ENCODE measurements at regions not wholly inside any gene's neighbourhood (a gene's known extent, or its start where the extent isn't known, plus 50 kb on each side); places are given as distances from the start of the nearest gene placed in this dataset.

DNA sequence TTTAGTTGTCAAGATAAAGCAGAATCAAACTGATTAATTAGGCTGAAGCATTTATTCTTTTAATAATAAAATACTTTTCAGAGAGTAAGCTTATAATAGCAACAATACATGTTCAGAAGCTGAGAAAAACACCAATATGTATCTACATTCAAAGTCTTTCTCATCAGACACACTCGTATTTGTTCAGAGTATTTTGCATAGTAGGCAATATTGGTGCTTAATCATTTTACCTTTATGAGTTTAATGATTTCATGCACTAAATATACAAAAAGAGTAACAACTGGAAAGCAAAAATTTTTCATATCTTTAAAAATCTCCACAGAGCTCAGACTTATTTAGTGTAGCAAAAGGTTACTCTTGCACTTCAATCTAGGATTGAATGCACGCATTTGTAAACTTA is 313.9 kb downstream of the ZEB2 start:
- Histone ChIP-seq H3K4me3 (no peak overlapping the region), H3K27ac (no peak overlapping the region), H3K36me3 (peaks cover 0 to 13% (median 6%) of the 10 kb centered on the region in 4 donors), H3K4me1 (no peaks in the 10 kb centered on the region), H3K9me3 (no peaks in the 10 kb centered on the region), H3K27me3 (no peaks in the 10 kb centered on the region)
- intact Hi-C loops (cut with DNase I; ENCODE audit: low total_unique reads): no loop called here
- TF ChIP-seq POLR2A (IDR thresholded peaks at IDR 0.05): no peak
- no peak for TF ChIP-seq EP300 (IDR thresholded peaks at IDR 0.05)
- TF ChIP-seq, protein P1, sequence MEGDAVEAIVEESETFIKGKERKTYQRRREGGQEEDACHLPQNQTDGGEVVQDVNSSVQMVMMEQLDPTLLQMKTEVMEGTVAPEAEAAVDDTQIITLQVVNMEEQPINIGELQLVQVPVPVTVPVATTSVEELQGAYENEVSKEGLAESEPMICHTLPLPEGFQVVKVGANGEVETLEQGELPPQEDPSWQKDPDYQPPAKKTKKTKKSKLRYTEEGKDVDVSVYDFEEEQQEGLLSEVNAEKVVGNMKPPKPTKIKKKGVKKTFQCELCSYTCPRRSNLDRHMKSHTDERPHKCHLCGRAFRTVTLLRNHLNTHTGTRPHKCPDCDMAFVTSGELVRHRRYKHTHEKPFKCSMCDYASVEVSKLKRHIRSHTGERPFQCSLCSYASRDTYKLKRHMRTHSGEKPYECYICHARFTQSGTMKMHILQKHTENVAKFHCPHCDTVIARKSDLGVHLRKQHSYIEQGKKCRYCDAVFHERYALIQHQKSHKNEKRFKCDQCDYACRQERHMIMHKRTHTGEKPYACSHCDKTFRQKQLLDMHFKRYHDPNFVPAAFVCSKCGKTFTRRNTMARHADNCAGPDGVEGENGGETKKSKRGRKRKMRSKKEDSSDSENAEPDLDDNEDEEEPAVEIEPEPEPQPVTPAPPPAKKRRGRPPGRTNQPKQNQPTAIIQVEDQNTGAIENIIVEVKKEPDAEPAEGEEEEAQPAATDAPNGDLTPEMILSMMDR (IDR thresholded peaks at IDR 0.05): no peak
- no peak for TF ChIP-seq POLR2AphosphoS5 (IDR thresholded peaks at IDR 0.05)
- WGBS, 5 donors: 74 to 88% (median 79%) methylated on average over 2 of the region's 2 CpGs
- DNase-seq: no peak

DNA sequence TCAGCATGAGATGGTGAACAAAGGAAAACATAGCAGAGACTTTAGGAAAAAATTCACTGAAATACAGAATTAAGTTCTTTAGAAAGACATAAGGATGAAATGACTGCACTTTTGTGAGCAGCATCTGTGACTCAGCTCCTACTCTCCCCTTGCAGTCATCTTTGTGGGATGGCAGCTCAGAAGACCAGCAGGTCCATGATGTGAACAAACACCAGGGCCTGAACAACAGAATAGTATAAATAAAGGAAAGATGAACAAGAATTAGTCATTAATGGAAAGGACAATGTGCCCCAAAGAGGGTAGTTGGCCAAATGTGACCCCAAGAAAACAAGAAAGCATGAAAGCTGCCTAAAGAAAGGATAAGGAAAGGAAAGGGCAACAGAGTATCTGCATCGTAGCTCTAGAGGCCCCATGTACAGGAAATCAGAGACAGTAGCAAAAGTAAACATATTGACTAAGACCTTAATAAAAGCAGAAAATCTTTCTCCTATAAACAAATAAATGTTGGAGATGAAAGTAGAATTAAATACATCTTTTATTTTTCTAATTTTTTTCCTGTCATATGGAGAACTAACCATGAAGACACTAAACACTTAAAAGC is 318.0 kb downstream of the ZEB2 start:
- Histone ChIP-seq H3K4me3 (no peak overlapping the region), H3K9me3 (no peaks in the 10 kb centered on the region), H3K27ac (no peak overlapping the region), H3K36me3 (no peaks in the 10 kb centered on the region), H3K4me1 (peaks cover 0 to 8% (median 0%) of the 10 kb centered on the region in 4 donors), H3K27me3 (no peaks in the 10 kb centered on the region)
- 36 to 70% (median 65%) methylated on average over 1 of the region's 1 CpG for WGBS, 5 donors
- TF ChIP-seq POLR2A (IDR thresholded peaks at IDR 0.05): no peak
- no peak for TF ChIP-seq EP300 (IDR thresholded peaks at IDR 0.05)
- TF ChIP-seq, protein P1 (IDR thresholded peaks at IDR 0.05): no peak
- no peak for TF ChIP-seq POLR2AphosphoS5 (IDR thresholded peaks at IDR 0.05)
- no peak for DNase-seq
- intact Hi-C loops (cut with DNase I; ENCODE audit: low total_unique reads): no loop called here

DNA sequence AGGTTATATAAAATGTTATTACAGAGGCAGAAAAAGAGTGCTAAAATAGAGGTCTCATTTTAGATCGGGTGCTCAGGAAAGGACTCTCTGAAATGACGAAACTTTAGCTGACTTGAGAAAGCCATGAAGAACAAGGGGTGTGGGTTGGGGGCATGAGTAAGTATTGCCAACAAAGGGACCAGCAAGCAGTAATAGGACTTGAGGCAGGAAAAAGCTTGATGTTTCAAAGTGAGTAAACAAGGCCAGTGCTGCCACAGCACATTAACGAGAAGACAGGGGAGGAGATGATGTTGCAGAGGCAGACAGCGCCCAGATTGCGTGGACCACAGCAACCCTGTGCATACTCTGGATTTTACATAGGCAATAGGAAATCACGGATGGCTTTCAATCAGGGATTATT is 318.8 kb downstream of the ZEB2 start:
- WGBS, 5 donors: 89 to 95% (median 92%) methylated on average over 6 of the region's 6 CpGs
- Histone ChIP-seq H3K4me1 (peaks cover 0 to 8% (median 0%) of the 10 kb centered on the region in 4 donors), H3K36me3 (no peaks in the 10 kb centered on the region), H3K9me3 (no peaks in the 10 kb centered on the region), H3K4me3 (no peak overlapping the region), H3K27me3 (no peaks in the 10 kb centered on the region), H3K27ac (no peak overlapping the region)
- intact Hi-C loops (cut with DNase I; ENCODE audit: low total_unique reads): no loop called here
- peak in 1 of 2 donors; percentile 26 for DNase-seq
- TF ChIP-seq EP300 (IDR thresholded peaks at IDR 0.05) (no peak), POLR2AphosphoS5 (IDR thresholded peaks at IDR 0.05) (no peak), POLR2A (IDR thresholded peaks at IDR 0.05) (no peak)
- TF ChIP-seq, protein P1 (IDR thresholded peaks at IDR 0.05): no peak

DNA sequence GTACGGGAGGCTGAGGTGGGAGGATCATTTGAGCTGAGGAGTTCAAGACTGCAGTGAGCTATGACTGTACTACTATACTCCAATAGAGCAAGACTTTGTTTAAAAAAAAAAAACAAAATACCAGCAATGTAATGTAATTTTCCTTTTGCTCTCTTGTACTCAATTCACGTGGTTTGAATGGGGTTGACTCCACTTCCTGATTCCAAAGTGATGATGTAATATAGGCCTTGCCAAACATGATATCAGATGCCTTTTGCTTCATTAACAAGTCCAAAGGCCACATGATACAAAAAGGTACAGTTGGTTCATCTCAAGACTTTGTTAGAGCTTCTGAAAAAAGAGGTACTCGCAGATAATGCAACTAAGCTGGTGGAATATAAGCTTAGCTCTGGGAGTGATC is 321.8 kb downstream of the ZEB2 start:
- intact Hi-C loops (cut with DNase I; ENCODE audit: low total_unique reads): no loop called here
- Histone ChIP-seq H3K27ac (no peak overlapping the region), H3K27me3 (no peaks in the 10 kb centered on the region), H3K4me1 (peaks cover 0 to 8% (median 0%) of the 10 kb centered on the region in 4 donors), H3K36me3 (no peaks in the 10 kb centered on the region), H3K9me3 (no peaks in the 10 kb centered on the region), H3K4me3 (no peak overlapping the region)
- TF ChIP-seq POLR2AphosphoS5 (IDR thresholded peaks at IDR 0.05) (no peak), EP300 (IDR thresholded peaks at IDR 0.05) (no peak), POLR2A (IDR thresholded peaks at IDR 0.05) (no peak)
- TF ChIP-seq, protein P1 (IDR thresholded peaks at IDR 0.05): no peak
- WGBS, 5 donors: 63 to 72% (median 65%) methylated on average over 3 of the region's 3 CpGs
- DNase-seq: peak in 1 of 2 donors; percentile 60
